ENCODE measurements at regions not wholly inside any gene's neighbourhood (a gene's known extent, or its start where the extent isn't known, plus 50 kb on each side); places are given as distances from the start of the nearest gene placed in this dataset.

DNA sequence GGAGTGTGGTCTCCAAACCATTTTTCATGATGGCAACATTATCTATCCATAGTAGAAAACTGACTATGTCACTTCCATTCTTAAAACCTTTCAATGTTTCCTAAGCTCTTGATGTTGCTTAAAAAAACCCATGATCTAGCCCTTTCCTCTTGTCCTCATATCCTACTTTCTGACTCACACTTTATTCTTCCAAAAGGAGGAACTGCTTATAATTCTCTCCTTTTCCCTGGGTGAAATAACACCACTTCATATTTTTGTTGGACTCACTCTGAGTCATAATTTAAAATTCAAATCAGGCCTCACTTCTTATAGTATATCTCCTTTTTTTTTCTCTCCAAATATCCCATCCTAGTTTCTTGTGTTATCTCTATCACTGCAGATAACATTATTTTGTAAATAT, 513.9 kb downstream of the MAN2A1 start:
- no peaks in the 10 kb centered on the region for H3K27me3 ChIP-seq (replicated peaks; ENCODE audit: insufficient read depth)
- no peak overlapping the region for H3K4me3 ChIP-seq
- no peaks in the 10 kb centered on the region for H3K4me1 ChIP-seq (replicated peaks)
- intact Hi-C loops (cut with DNase I), result no loop called here
- no peaks in the 10 kb centered on the region for H3K9me3 ChIP-seq
- no peak for DNase-seq (ENCODE audit: low spot score)
- no peaks in the 10 kb centered on the region for H3K36me3 ChIP-seq
- no peak for TF ChIP-seq POLR2AphosphoS5 (IDR thresholded peaks at IDR 0.05)
- TF ChIP-seq POLR2A (IDR thresholded peaks at IDR 0.05), result no peak
- TF ChIP-seq, protein P1, sequence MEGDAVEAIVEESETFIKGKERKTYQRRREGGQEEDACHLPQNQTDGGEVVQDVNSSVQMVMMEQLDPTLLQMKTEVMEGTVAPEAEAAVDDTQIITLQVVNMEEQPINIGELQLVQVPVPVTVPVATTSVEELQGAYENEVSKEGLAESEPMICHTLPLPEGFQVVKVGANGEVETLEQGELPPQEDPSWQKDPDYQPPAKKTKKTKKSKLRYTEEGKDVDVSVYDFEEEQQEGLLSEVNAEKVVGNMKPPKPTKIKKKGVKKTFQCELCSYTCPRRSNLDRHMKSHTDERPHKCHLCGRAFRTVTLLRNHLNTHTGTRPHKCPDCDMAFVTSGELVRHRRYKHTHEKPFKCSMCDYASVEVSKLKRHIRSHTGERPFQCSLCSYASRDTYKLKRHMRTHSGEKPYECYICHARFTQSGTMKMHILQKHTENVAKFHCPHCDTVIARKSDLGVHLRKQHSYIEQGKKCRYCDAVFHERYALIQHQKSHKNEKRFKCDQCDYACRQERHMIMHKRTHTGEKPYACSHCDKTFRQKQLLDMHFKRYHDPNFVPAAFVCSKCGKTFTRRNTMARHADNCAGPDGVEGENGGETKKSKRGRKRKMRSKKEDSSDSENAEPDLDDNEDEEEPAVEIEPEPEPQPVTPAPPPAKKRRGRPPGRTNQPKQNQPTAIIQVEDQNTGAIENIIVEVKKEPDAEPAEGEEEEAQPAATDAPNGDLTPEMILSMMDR (IDR thresholded peaks at IDR 0.05), result no peak
- no peak overlapping the region for H3K27ac ChIP-seq

DNA sequence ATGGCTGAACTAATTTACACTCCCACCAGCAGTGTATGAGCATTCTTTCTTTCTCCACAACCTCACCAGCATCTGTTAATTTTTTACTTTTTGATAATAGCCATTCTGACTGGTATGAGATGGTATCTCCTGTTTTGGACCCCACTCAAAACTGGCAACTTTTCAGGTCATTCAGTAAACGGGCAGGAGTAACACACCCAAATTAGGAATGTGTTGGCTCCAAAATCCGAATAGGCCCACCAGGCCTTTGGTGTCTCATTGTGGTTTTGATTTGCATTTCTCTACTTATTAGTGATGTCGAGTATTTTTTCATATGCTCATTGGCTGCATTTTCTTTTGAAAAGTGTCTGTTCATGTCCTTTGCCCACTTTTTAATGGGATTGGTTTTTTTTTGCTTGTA, 517.1 kb downstream of the TMEM232 start:
- Histone ChIP-seq H3K27me3 (replicated peaks; ENCODE audit: insufficient read depth) (no peaks in the 10 kb centered on the region), H3K9me3 (no peaks in the 10 kb centered on the region), H3K36me3 (no peaks in the 10 kb centered on the region), H3K4me3 (no peak overlapping the region), H3K4me1 (replicated peaks) (no peaks in the 10 kb centered on the region), H3K27ac (no peak overlapping the region)
- no peak for DNase-seq (ENCODE audit: low spot score)
- intact Hi-C loops (cut with DNase I), result no loop called here
- 80% methylated on average over 3 of the region's 3 CpGs for WGBS
- no peak for TF ChIP-seq POLR2A (IDR thresholded peaks at IDR 0.05)
- no peak for TF ChIP-seq POLR2AphosphoS5 (IDR thresholded peaks at IDR 0.05)
- TF ChIP-seq, protein P1 (IDR thresholded peaks at IDR 0.05), result no peak

DNA sequence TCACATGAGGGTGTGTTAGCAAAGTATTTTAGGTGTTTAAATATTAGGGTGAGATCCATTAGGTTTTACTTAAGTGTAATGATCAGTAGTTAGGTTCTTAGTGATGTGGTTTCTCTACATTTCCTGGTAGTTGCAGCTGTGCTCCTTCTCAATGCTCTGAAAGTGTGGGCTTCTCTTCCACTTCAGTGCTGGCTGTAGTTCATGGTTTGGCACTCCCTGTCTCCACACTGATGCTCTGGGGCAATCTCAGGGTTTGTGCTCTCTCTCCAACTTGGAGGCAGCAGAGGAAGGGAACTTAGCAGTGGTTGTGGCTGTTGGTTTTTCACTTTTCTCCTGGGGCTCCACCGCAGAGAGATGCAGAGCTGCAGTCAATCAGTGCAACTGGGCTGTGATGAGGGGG, 507.5 kb downstream of the TMEM232 start:
- WGBS, result 100% methylated on average over 1 of the region's 1 CpG

DNA sequence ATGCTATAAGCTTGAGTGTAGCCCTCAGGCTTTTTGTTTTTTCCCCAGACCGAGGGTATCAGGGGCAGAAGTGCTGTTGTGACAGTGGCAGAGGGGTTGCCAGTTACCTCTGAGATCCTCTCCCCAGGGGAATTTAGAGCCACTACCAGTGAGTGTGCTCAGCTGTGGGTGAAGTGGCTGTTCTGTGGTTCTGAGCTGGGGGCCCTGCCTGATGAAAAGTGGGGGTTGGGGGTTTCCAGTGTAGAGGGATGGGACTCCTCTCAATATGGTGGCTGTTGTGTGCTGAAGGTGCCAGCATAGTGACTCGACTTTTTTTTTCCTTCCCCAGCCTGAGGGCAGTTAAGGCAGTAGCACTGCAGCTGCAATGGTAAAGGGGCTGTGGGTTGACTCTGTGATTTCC, 506.7 kb downstream of the TMEM232 start:
- Histone ChIP-seq H3K9me3 (no peaks in the 10 kb centered on the region), H3K4me3 (no peak overlapping the region), H3K27me3 (replicated peaks; ENCODE audit: insufficient read depth) (no peaks in the 10 kb centered on the region), H3K4me1 (replicated peaks) (no peaks in the 10 kb centered on the region), H3K27ac (no peak overlapping the region), H3K36me3 (no peaks in the 10 kb centered on the region)
- intact Hi-C loops (cut with DNase I), result no loop called here
- no peak for DNase-seq (ENCODE audit: low spot score)
- WGBS, result 82% methylated on average over 2 of the region's 2 CpGs
- TF ChIP-seq POLR2A (IDR thresholded peaks at IDR 0.05), result no peak
- TF ChIP-seq, protein P1 (IDR thresholded peaks at IDR 0.05), result no peak
- no peak for TF ChIP-seq POLR2AphosphoS5 (IDR thresholded peaks at IDR 0.05)

More for the DNA sequence above, 507.5 kb downstream of the TMEM232 start:
- H3K4me3 ChIP-seq, result no peak overlapping the region
- H3K36me3 ChIP-seq, result no peaks in the 10 kb centered on the region
- DNase-seq (ENCODE audit: low spot score), result no peak
- intact Hi-C loops (cut with DNase I), result no loop called here
- H3K27me3 ChIP-seq (replicated peaks; ENCODE audit: insufficient read depth), result no peaks in the 10 kb centered on the region
- H3K9me3 ChIP-seq, result no peaks in the 10 kb centered on the region
- TF ChIP-seq POLR2A (IDR thresholded peaks at IDR 0.05), result no peak
- no peak for TF ChIP-seq POLR2AphosphoS5 (IDR thresholded peaks at IDR 0.05)
- TF ChIP-seq, protein P1 (IDR thresholded peaks at IDR 0.05), result no peak
- no peaks in the 10 kb centered on the region for H3K4me1 ChIP-seq (replicated peaks)
- H3K27ac ChIP-seq, result no peak overlapping the region

DNA sequence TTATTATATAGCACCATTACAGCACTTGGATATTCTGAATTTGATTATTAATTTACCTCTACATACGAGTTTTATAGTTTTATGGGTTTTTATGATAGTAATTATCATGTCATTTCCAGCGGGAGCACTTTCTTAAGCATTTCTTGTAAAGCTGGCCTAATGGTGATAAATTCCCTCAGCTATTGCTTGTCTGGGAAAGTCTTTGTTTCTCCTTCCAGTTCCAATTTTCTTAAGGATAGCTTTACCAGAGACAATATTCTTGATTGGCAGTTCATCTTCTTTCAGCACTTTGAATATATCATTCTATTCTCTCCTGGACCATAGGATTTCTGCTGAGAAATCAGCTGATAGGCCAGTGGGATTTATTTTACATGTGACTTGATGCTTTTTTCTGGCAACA, 505.4 kb downstream of the TMEM232 start:
- no peaks in the 10 kb centered on the region for H3K9me3 ChIP-seq

More for the DNA sequence above, 505.4 kb downstream of the TMEM232 start:
- no peak for DNase-seq (ENCODE audit: low spot score)
- Histone ChIP-seq H3K4me3 (no peak overlapping the region), H3K4me1 (replicated peaks) (no peaks in the 10 kb centered on the region), H3K27me3 (replicated peaks; ENCODE audit: insufficient read depth) (no peaks in the 10 kb centered on the region), H3K36me3 (no peaks in the 10 kb centered on the region), H3K27ac (no peak overlapping the region)
- intact Hi-C loops (cut with DNase I), result no loop called here
- 49% methylated on average over 2 of the region's 2 CpGs for WGBS
- TF ChIP-seq, protein P1 (IDR thresholded peaks at IDR 0.05), result no peak
